SK-N-SH treated with all-trans-retinoic acid at 6 μM for 48 hours (cell line): ENCODE measurements at regions not wholly inside any gene's neighbourhood (a gene's known extent, or its start where the extent isn't known, plus 50 kb on each side); places are given as distances from the start of the nearest gene placed in this dataset.
A peak's percentile ranks its signal among the peaks of the same experiment; 100 is the strongest.

ENCODE experiments used
- ATAC-seq: fragments of 200-7000 bp; cut with Tn5 transposase; 3 replicates; pipeline ENCODE4 v1.9.1; 2020; ENCODE audit warnings: mild to moderate bottlenecking, moderate library complexity
- BACH2 ChIP-seq: fragments of 250-450 bp; sonication (Bioruptor Pico); IDR thresholded peaks from 2 replicates; pipeline ENCODE4 v1.9.0; 2021; ENCODE audit warnings: mild to moderate bottlenecking, borderline replicate concordance
- CSDC2 ChIP-seq: fragments of 250-450 bp; sonication (Bioruptor Pico); IDR thresholded peaks from 2 replicates; pipeline ENCODE4 v1.5.0; 2020; ENCODE audit warnings: mild to moderate bottlenecking, moderate library complexity
- CSRNP3 ChIP-seq: fragments of 250-450 bp; sonication (Bioruptor Pico); IDR thresholded peaks from 2 replicates; pipeline ENCODE4 v1.5.1; 2021; ENCODE audit warnings: mild to moderate bottlenecking, moderate library complexity
- GLIS3 ChIP-seq: fragments of 250-450 bp; sonication (Bioruptor Pico); IDR thresholded peaks from 2 replicates; pipeline ENCODE4 v1.5.0; 2020; ENCODE audit warnings: mild to moderate bottlenecking, moderate library complexity
- ISL1 ChIP-seq: fragments of 250-450 bp; sonication (Bioruptor Pico); IDR thresholded peaks from 2 replicates; pipeline ENCODE4 v2.1.2; 2022; ENCODE audit warnings: mild to moderate bottlenecking, moderate library complexity
- OSR1 ChIP-seq: fragments of 250-450 bp; sonication (Bioruptor Pico); IDR thresholded peaks from 2 replicates; pipeline ENCODE4 v1.8.0; 2022; ENCODE audit warnings: moderate library complexity, mild to moderate bottlenecking, inconsistent platforms
- PATZ1 ChIP-seq: fragments of 250-450 bp; sonication (Bioruptor Pico); IDR thresholded peaks from 2 replicates; pipeline ENCODE4 v1.8.0; 2020; ENCODE audit warnings: mild to moderate bottlenecking, moderate library complexity, borderline replicate concordance
- POU6F1 ChIP-seq: fragments of 250-450 bp; sonication (Bioruptor Pico); IDR thresholded peaks from 2 replicates; pipeline ENCODE4 v1.8.0; 2021; ENCODE audit warnings: low read depth, mild to moderate bottlenecking, moderate library complexity, borderline replicate concordance
- TCF4 ChIP-seq: fragments of 250-450 bp; sonication (Bioruptor Pico); IDR thresholded peaks from 2 replicates; pipeline ENCODE4 v1.8.0; 2021; ENCODE audit warnings: mild to moderate bottlenecking, moderate library complexity, borderline replicate concordance
- TOX ChIP-seq: fragments of 250-450 bp; sonication (Bioruptor Pico); IDR thresholded peaks from 2 replicates; pipeline ENCODE4 v1.8.0; 2021; ENCODE audit warnings: mild to moderate bottlenecking, moderate library complexity, borderline replicate concordance
- ZC3H10 ChIP-seq: fragments of 250-450 bp; sonication (Bioruptor Pico); IDR thresholded peaks from 2 replicates; pipeline ENCODE4 v1.5.1; 2021; ENCODE audit warnings: mild to moderate bottlenecking, moderate library complexity
- ZFP3 ChIP-seq: fragments of 250-450 bp; sonication (Bioruptor Pico); IDR thresholded peaks from 2 replicates; pipeline ENCODE4 v1.5.0; 2020; ENCODE audit warnings: mild to moderate bottlenecking, moderate library complexity
- ZNF70 ChIP-seq: fragments of 450-650 bp; formaldehyde crosslinking; IDR thresholded peaks from 2 replicates; pipeline ENCODE4 v1.5.0; 2020; ENCODE audit warnings: mild to moderate bottlenecking, moderate library complexity
- TF ChIP-seq, protein P1 (sequence below): fragments of 250-450 bp; sonication (Bioruptor Pico); IDR thresholded peaks from 2 replicates; pipeline ENCODE4 v1.5.0; 2020; ENCODE audit warnings: mild to moderate bottlenecking, moderate library complexity

DNA sequence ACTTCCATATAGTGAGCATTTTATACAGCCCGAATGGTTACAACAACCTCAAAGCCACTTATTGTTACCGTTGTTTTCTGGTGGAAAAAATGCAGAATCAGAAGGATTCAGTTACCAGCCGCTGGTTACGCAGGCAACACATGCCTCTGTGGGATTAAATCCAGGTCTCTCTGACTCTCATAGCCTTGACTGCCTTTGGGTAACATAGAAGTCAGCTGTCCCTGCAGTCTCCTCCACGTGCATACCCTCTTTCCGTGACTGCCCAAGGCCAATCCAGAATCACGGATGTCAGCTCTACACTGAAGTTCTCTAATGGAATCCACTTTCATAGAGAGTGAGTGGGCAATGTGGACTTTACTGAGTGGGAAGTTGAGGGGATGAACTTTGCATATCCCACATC, 189.5 kb upstream of the DNAJC19 start:
- TF ChIP-seq BACH2 (CRISPR knock-in tag) (no peak), CSRNP3 (CRISPR knock-in tag) (no peak), TOX (CRISPR knock-in tag) (no peak), ISL1 (CRISPR knock-in tag) (no peak)
- no peak for ATAC-seq

- no peak for TF ChIP-seq POU6F1 (CRISPR knock-in tag)
- TF ChIP-seq PATZ1 (CRISPR knock-in tag) = no peak
- TF ChIP-seq ISL1 (CRISPR knock-in tag) = no peak
- TF ChIP-seq CSRNP3 (CRISPR knock-in tag) = no peak
- no peak for TF ChIP-seq OSR1 (CRISPR knock-in tag)
- no peak for TF ChIP-seq ZFP3 (CRISPR knock-in tag)
- ATAC-seq = 0 out of 3 replicates have a peak, but pooled peaks have one; percentile 42
Observed at GRCh38 chr3:181176601-181177000, 187.1 kb upstream of the DNAJC19 start.

DNA sequence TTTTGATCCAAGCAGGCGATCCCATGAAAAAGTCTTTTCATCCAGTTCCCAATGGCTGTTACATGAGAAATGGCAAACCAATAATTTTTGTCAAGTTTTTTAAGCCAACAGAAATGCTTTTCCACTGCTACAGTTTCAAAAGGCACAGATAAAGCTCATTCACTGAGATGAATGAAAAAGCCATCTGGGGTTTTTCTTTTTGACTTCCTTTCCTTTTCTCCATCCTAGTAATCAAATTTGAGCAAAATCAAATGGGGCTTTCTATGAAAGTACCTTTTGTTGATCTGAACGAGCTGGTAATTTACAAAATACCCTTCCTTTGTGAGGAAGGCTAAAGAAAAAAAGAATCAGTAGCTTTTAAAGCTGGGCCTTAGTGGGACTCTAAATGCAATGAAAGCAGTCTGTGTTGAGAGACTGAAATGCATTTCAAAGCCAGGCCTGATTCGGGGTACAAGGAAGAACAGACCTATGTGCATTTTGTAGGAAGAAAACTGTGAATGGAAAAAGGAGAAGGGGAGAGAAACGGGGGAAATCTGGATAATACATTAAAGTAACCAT, 185.2 kb upstream of the DNAJC19 start:
- TF ChIP-seq TOX (CRISPR knock-in tag) (no peak), POU6F1 (CRISPR knock-in tag) (no peak), GLIS3 (no peak), TCF4 (no peak)
- TF ChIP-seq, protein P1, sequence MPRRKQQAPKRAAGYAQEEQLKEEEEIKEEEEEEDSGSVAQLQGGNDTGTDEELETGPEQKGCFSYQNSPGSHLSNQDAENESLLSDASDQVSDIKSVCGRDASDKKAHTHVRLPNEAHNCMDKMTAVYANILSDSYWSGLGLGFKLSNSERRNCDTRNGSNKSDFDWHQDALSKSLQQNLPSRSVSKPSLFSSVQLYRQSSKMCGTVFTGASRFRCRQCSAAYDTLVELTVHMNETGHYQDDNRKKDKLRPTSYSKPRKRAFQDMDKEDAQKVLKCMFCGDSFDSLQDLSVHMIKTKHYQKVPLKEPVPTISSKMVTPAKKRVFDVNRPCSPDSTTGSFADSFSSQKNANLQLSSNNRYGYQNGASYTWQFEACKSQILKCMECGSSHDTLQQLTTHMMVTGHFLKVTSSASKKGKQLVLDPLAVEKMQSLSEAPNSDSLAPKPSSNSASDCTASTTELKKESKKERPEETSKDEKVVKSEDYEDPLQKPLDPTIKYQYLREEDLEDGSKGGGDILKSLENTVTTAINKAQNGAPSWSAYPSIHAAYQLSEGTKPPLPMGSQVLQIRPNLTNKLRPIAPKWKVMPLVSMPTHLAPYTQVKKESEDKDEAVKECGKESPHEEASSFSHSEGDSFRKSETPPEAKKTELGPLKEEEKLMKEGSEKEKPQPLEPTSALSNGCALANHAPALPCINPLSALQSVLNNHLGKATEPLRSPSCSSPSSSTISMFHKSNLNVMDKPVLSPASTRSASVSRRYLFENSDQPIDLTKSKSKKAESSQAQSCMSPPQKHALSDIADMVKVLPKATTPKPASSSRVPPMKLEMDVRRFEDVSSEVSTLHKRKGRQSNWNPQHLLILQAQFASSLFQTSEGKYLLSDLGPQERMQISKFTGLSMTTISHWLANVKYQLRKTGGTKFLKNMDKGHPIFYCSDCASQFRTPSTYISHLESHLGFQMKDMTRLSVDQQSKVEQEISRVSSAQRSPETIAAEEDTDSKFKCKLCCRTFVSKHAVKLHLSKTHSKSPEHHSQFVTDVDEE (CRISPR knock-in tag) = no peak
- no peak for ATAC-seq

GRCh38 chr3:181174022-181174421, 184.5 kb upstream of the DNAJC19 start:
- no peak for ATAC-seq

More at GRCh38 chr3:181174022-181174421, 184.5 kb upstream of the DNAJC19 start:
- TF ChIP-seq PATZ1 (CRISPR knock-in tag) = no peak
- no peak for TF ChIP-seq ZNF70 (CRISPR knock-in tag)
- TF ChIP-seq, protein P1 (CRISPR knock-in tag) = no peak
- no peak for TF ChIP-seq CSDC2 (CRISPR knock-in tag)
- no peak for TF ChIP-seq ZC3H10 (CRISPR knock-in tag)
